ENCODE measurements at regions not wholly inside any gene's neighbourhood (a gene's known extent, or its start where the extent isn't known, plus 50 kb on each side); places are given as distances from the start of the nearest gene placed in this dataset.
"Not testable (repeated sequence)": the region's sequence is repeated elsewhere in the genome, so short reads cannot be mapped to it uniquely, and the experiment has no call there.

DNA sequence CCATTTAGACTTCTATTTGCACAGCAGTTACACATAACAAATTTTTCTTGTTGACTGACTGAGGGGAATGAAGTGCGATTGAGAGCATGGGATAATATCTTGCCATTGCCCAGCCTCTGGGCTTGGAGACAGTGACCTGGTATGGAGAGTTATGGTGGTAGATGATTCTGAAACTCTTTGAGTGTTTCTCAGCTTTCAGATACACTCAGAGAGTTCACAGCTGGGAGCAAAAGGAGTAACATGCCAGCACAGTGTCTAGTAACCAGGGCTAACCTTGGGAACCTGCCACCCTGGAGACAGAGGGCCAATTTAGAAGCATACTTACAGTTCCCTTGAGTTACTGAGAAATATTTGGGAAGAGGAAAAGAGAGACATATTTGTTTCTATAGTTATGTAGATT, 1099.3 kb upstream of the CELF4 start:
- intact Hi-C loops (cut with micrococcal nuclease), result no loop called here

GRCh38 chr18:38663682-38664081, 1098.1 kb upstream of the CELF4 start:
- intact Hi-C loops (cut with micrococcal nuclease), result no loop called here

- intact Hi-C loops (cut with micrococcal nuclease), result no loop called here
Measured at GRCh38 chr18:38663270-38663669, 1097.7 kb upstream of the CELF4 start.

DNA sequence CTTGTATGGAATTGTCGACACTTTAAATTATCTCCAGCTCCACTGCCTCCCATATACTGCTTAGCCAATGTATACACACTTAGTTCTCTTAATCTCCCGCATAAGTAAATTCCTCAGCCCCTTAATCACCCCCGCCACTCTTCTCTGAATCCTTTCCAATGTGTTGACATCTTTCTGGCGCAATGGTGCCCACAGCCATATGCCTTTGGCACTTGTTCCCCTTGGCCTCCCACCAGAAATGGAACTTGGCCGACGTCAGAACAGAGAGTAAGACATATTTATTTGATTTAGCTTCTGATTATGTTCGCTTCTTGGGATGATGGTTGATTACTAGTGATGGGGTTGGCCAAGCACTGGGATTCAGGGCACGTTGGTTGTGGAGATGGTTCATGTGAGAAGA, 1089.3 kb upstream of the CELF4 start:
- intact Hi-C loops (cut with micrococcal nuclease), result no loop called here

DNA sequence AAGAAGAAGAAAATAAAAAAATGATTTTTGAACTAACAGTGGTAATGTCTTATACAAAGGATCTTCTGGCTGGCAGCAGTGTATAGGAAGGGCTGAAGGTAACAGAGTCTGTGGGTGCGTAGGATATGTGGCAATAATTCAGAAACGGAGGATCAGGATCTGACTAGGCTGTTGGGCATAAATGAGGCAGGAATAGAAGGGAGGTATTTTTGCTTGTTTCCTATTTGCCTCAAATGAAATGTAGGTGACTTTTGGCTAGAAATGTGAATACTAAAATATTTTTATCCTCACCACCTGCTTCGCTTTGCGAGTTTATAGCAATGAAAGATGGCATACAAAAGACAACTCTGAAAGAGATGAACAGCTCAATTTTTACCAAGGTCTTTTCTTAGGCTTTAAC, 1086.1 kb upstream of the CELF4 start:
- intact Hi-C loops (cut with micrococcal nuclease), result no loop called here

DNA sequence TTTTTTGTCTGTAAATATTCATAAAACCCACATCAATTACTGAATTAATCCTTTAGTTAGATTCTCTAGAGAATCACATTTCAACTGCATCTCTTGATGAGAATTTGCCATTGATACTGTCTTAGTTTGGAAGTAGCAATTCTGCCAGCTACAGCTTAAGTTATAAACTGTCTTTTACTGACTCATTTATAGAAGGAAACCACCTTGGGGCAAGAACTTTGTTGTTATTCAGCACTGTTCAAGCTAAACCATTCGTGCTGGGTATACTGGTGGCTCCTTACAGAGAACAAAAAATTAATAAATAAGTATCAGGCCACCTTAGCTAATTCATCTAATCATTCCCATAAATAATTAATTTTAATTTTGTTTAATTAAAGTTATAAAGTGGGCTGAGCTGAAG, 1082.6 kb upstream of the CELF4 start:
- intact Hi-C loops (cut with micrococcal nuclease), result no loop called here

- intact Hi-C loops (cut with micrococcal nuclease), result no loop called here
Measured at GRCh38 chr18:38646296-38646695, 1080.7 kb upstream of the CELF4 start.

DNA sequence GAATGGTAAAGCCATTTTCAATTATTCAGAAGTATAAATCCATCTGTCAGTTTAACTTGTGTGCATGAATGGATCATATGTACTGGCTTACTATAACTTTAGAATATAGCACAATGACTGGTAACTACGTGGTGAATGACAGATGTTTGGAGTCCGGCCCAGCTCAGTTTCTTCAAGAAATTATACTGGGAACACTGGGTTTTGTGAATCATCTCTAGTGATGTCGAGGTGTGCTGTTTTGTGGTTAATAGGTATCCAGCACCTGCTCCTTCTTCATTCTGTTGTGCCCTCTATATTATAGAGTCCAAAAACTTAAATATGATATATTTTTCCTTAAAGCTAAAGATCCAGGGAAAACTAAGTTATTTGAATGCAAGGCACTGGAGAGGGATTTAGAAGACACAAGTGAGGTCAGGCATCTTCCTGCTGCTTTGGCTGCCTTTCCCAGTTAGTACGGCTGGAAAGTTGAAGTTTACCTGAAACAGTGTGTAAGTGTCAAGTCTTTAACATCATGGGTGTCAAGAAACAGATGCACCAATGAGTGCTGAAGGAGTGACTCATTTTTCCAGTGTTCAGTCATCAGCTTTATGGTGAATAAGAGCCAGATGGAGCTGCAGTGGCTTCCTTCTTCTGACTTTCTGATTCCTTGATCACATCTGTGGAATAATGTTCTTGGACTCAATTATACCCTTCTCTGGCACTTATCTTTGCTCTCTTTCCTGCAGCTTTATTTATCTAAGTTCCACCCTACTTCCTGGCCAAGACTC, 1079.5 kb upstream of the CELF4 start:
- intact Hi-C loops (cut with micrococcal nuclease), result no loop called here

- intact Hi-C loops (cut with micrococcal nuclease), result no loop called here
Measured at GRCh38 chr18:38642711-38643110, 1077.1 kb upstream of the CELF4 start.

DNA sequence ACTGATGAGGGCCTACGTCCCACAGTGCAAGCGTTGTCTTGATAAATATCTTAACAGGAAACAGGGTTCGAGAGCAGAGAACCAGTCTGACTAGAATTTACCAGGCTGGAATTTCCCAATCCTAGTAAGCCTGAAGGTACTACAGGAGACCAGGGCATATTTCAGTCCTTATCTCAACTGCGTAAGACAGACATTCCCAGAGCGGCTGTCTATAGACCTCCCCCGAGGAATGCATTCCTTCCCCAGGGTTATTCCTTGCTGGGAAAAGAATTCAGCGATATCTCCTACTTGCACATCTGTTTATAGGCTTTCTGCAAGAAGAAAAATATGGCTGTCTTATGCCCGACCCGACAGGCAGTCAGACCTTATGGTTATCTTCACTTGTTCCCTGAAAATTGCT, 1074.1 kb upstream of the CELF4 start:
- intact Hi-C loops (cut with micrococcal nuclease), result not testable (repeated sequence)

- intact Hi-C loops (cut with micrococcal nuclease), result no loop called here
Measured at GRCh38 chr18:38635709-38636430, 1070.3 kb upstream of the CELF4 start.

DNA sequence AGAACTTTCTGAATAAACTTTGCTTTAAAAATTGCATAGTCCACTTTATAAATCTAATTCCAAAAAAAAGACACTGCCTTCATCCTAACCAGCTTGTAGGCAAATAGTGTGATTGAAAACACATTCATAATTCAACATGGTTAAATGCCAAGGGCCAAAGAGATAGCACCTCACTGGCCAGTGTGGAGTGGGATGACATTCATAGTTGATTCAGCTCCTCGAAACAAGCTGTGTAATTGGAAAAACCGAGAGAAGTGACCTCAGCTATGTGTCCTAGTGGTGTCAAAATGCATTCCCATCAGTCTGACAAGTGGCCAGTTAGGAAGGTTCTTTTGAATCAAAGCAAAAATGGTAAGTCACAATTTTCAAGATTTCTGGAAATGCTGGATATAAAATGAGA, 1068.5 kb upstream of the CELF4 start:
- intact Hi-C loops (cut with micrococcal nuclease), result no loop called here

- intact Hi-C loops (cut with micrococcal nuclease), result no loop called here
Measured at GRCh38 chr18:38633333-38633732, 1067.7 kb upstream of the CELF4 start.

GRCh38 chr18:38619129-38619528, 1053.5 kb upstream of the CELF4 start:
- intact Hi-C loops (cut with micrococcal nuclease), result no loop called here

- intact Hi-C loops (cut with micrococcal nuclease), result no loop called here
Measured at GRCh38 chr18:38616306-38616705, 1050.7 kb upstream of the CELF4 start.

GRCh38 chr18:38612904-38613303, 1047.3 kb upstream of the CELF4 start:
- intact Hi-C loops (cut with micrococcal nuclease), result no loop called here

GRCh38 chr18:38611036-38611964, 1045.7 kb upstream of the CELF4 start:
- intact Hi-C loops (cut with micrococcal nuclease), result no loop called here

GRCh38 chr18:38606841-38607240, 1041.2 kb upstream of the CELF4 start:
- intact Hi-C loops (cut with micrococcal nuclease), result no loop called here

DNA sequence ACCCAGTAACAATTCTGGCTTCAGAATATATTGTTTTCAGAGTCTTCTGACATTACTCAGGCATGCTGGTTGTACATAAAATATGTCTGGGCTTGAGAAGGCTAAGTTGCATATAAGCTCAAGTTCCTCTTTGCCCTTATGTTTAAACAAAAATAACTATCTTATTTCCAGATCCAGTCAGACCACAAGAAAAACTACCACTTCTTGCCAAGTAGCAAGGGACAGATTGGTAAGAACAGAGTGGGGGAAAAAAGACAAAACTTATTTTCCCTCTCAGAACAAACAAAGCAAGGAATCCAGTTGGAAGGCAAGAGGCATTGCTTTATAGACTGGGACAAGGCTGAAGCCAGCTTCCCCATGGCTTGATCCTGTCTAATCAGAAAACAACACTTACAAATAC, 1036.7 kb upstream of the CELF4 start:
- intact Hi-C loops (cut with micrococcal nuclease), result no loop called here

DNA sequence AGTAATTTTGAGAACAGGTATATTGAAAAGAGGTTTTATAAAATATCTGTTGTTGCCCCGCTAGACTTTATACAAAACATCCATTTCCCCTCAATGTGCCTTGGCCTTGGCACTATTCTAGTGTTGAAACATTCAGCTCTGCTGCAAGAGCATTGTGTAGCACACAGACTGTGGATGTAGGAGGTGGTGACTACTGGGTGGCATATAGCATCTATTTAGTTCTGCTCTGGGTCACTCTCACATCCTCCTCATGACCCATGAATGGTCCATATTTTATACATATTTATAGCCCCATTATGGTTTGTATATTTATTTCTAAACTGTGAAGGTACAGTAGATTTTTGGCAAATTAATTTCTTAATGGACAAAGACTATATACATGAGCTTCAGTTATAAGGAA, 1022.0 kb upstream of the CELF4 start:
- intact Hi-C loops (cut with micrococcal nuclease), result no loop called here

GRCh38 chr18:38586327-38586726, 1020.7 kb upstream of the CELF4 start:
- intact Hi-C loops (cut with micrococcal nuclease), result no loop called here

- intact Hi-C loops (cut with micrococcal nuclease), result no loop called here
Measured at GRCh38 chr18:38579764-38580163, 1014.2 kb upstream of the CELF4 start.
